Kidney glomerular epithelial cell (primary cell): ENCODE measurements at regions not wholly inside any gene's neighbourhood (a gene's known extent, or its start where the extent isn't known, plus 50 kb on each side); places are given as distances from the start of the nearest gene placed in this dataset.
"Not testable (repeated sequence)": the region's sequence is repeated elsewhere in the genome, so short reads cannot be mapped to it uniquely, and the experiment has no call there.

Experiments
- DNase-seq: peaks from one replicate; lab custom pipeline; 2025; lab: John Stamatoyannopoulos, UW

GRCh38 chr5:63118221-63118620, 539.6 kb downstream of the LRRC70 start:
- no peak for DNase-seq

- DNase-seq, result no peak
These were observed 533.3 kb downstream of the LRRC70 start for GRCh38 chr5:63111891-63112290.

GRCh38 chr5:63101870-63102269, 523.3 kb downstream of the LRRC70 start:
- no peak for DNase-seq

DNA sequence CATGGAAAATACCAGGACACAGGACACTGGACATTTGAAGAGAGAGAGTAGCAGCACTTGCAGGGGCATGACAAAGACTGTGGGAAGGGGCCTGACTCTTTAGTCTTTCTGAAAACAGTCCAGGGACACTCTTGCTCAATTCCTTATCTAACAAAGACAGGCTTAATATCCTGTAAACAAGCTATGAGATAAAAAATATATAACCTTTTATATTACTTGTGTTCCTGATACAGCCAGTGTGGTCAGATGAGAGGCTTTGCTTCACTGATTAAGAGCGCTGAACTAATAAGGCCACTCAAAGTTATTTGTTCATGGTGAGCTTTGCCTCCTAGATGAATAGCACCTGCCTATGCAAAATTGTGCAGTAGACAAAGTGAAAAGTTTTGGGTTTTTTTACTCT, 518.7 kb downstream of the LRRC70 start:
- no peak for DNase-seq

DNA sequence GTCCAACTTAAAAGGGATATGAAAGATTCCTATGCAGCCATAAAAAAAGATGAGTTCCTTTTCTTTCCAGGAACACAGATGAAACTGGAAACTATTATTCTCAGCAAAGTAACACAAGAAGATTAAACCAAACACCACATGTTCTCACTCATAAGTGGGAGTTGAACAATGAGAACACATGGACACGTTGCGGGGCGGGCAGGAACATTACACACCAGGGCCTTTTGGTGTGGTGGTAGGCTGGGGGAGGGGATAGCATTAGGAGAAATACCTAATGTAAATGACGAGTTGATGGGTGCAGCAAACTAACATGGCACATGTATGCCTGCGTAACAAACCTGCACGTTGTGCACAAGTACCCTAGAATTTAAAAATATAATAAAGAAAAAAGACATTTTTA, 516.1 kb downstream of the LRRC70 start:
- DNase-seq, result no peak

DNA sequence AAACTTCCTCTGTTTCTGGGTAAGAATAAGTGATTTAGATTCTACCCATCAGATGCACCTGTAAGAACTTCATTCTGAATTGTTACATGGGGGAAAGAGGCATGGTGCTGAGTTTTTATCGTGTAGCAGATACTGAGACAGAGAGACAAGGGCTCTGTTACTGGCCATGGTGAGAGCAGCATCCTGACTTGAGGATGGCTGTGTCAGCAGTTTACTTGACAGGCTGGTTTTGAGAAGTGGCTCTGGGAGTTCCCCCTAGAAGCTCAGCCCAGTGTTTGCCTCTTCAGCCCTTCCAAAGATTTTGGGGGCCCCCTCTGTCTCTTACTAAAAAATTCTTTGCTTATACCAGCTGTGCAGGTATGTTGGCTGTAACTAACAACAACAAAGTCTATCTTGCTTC, 510.5 kb downstream of the LRRC70 start:
- no peak for DNase-seq

GRCh38 chr5:63085561-63085960, 506.9 kb downstream of the LRRC70 start:
- no peak for DNase-seq

DNA sequence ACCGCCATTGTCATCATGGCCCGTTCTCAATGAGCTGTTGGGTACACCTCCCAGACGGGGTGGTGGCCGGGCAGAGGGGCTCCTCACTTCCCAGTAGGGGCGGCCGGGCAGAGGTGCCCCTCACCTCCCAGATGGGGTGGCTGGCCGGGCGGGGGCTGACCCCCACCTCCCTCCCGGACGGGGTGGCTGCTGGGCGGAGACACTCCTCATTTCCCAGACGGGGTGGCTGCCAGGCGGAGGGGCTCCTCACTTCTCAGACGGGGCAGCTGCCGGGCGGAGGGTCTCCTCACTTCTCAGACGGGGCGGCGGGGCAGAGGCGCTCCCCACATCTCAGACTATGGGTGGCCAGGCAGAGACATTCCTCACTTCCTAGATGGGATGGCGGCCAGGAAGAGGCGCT, 505.1 kb downstream of the LRRC70 start:
- not testable (repeated sequence) for DNase-seq

DNA sequence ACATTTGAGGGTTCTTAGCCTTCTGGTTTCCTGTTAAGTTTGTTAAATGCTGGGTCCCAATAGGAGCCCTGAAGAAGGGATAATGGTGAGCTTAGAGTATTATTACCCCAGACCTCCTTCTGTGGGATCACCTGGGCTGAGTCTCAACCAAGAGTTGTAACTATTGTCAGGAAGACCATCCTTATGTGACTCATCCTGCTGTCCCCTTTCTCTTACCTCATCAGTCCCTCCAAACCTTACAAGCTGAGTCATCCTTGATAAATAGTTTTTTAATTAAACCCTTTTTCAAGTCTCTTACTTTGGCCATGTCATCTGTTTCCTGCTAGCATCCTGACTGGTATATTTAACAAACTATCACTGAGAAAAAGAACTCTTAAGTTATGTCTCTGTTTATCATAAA, 502.8 kb downstream of the LRRC70 start:
- no peak for DNase-seq

GRCh38 chr5:63070001-63070400, 491.4 kb downstream of the LRRC70 start:
- no peak for DNase-seq

DNA sequence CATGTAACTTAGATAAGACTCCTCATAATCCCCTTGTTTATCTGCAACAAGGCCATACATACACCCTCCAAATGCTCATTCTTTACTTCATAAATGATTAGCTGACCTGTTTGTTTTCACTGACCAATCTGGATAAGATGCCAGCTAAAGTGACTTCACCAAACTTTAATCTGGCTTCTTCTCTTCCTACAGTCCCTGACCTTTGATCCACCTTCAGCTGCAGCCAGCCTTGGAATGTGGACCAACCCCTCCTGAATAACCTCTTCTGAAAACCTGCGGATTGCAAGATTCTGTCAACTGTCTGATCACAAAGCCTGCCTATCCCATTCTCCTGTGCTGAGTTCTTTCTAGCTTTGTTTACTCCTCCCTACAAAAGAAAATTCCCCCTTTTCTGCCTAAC, 476.8 kb downstream of the LRRC70 start:
- DNase-seq, result peak; percentile 11

DNA sequence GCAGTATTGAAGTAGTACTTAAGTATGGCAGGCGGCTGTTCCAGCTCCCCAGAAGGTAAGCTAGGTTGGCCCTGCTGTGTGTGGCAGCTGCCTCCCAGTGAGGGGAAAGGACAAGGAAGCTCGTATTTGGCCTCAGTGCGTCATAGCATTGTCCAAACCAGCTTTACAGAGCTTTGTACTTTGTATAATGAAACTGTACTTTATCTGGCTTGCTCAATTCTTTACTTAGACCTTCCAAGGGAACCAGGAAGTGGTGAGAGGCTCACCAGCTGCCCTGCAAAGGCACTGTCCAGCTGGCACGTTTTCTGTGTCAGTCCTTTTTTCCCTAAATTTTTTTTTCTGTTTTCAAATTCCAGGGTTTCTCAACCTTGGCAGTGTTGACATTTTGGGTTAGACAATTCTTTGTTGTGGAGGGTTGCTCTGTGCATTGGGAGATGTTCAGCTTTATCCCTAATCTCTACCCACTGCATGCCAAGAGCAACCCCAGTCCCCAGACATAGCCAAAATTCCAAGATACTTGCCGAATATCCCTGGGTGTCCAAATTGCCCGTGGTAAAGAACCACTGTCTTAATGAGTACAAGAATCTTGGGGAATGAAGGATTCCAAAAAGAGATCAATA, 474.5 kb downstream of the LRRC70 start:
- no peak for DNase-seq

DNA sequence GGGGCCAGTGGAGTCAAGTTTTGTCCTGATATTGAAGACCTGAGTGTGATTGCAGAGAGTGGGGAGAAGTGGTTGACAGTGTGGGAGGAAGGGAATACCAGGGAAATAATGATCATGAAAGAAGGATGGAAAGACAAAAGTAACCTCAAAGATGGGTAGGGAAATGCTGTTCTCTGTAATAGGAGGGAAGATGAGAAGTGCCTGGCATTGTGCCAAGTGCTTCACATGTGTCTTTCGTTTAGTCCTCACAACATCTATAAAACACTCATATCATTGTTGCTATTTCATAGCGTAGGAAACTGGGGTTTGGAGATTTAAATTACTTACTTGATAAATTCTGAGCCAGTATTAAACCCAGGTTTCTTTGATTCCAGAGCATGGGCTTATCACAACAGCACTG, 472.3 kb downstream of the LRRC70 start:
- DNase-seq, result no peak

DNA sequence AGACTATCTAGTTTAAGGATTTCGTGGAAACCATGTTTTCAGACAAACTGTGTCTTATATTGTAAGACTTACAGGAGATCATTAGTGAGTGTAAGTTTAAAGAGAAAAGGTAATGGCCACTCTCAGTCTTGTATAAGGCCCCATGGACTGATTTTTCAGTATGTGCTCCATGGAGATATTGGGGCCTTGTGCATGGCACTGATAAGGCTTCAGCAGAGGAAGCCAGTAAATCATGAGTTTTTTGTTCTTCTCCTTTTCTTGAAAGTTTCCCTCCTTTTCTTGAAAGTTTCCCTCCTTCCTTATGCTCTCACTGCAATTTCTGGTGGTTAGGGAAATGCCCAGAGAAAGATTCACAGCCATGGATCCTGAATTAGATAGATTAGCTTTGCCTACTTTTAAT, 471.3 kb downstream of the LRRC70 start:
- no peak for DNase-seq

DNA sequence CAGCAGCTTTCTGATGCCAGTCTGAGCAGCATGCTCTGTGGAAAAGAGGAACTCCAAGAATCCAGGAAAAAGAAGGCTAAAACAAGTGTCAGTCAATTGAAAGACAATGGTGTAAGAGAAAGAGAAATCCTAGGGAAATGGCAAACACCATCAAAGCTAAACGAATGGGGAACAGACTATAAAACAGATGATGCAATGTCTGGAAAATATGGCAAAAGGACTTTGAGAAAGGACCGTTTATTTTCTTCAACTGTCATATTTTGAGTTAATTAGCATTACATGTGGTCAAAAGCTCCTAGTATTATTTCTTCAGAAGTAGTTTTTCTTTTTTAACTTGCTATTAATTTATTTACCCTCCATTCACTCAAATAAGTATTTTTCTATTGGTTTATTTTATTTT, 465.2 kb downstream of the LRRC70 start:
- DNase-seq, result no peak

- no peak for DNase-seq
These were observed 453.7 kb downstream of the LRRC70 start for GRCh38 chr5:63032343-63032742.

- no peak for DNase-seq
These were observed 451.3 kb downstream of the LRRC70 start for GRCh38 chr5:63029891-63030290.

GRCh38 chr5:63025679-63026078, 447.1 kb downstream of the LRRC70 start:
- DNase-seq, result no peak

- no peak for DNase-seq
These were observed 443.8 kb downstream of the LRRC70 start for GRCh38 chr5:63022403-63022802.

GRCh38 chr5:63011158-63011557, 432.5 kb downstream of the LRRC70 start:
- no peak for DNase-seq

GRCh38 chr5:63008195-63008594, 429.6 kb downstream of the LRRC70 start:
- no peak for DNase-seq

- DNase-seq, result not testable (repeated sequence)
These were observed 416.2 kb downstream of the LRRC70 start for GRCh38 chr5:62994842-62995241.

DNA sequence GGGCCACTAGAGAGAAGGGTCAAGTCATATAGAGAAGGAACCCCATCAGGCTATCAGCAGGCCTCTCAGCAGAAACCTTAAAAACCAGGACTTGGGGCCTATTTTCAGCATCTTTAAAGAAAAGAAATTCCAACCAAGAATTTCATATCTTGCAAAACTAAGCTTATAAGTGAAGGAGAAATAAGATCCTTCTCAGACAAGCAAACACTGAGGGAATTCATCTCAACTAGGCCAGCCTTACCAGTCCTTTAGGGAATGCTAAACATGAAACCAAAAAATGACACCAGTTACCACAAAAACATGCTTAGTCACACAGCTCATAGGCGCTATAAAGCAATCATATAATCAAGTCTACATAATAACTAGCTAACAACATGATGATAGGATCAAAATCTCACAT, 407.1 kb downstream of the LRRC70 start:
- no peak for DNase-seq

DNA sequence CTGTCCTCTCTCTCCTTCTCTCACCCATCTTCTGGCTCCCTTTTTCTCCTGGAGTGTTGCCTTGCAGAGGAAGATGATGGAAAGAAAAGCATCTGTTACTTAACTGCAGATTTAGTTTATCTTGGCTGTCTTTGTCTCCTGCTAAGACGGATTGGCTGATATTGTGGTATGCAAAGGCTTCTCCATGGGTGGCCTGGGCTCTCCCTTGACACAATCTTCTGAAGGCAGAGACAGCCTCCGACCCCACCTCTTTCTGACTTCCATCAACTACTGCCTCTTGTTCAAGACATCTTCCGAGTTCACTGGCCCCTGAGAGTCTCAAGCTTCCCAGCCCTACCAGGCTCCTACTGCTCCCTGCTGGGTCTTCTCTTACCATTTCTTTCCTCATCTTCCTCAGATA, 403.7 kb downstream of the LRRC70 start:
- DNase-seq, result no peak

- DNase-seq, result no peak
These were observed 402.3 kb downstream of the LRRC70 start for GRCh38 chr5:62980884-62981283.
